Psoas muscle (tissue), 7 donors: ENCODE measurements at regions not wholly inside any gene's neighbourhood (a gene's known extent, or its start where the extent isn't known, plus 50 kb on each side); places are given as distances from the start of the nearest gene placed in this dataset.

Experiments used
- ATAC-seq, 4 donors: fragments of 200-7000 bp; cut with Tn5 transposase; one replicate each; pipeline ENCODE4 v1.9.1; 2020; ENCODE audit warnings: moderate library complexity in 3 of 4, mild to moderate bottlenecking in 2 of 4
- DNase-seq, 2 donors: peaks; one replicate each; pipeline ENCODE4 v3.0.0-alpha.2; 2020
- H3K27ac ChIP-seq: fragments of 200-600 bp; one replicate; pipeline ENCODE4 v1.8.0; 2022
- H3K27me3 ChIP-seq, 3 donors: fragments of 200-600 bp in 1 of 3; one replicate each; pipeline versions ENCODE4 v1.6.1 to v1.8.0; 2013 to 2022; ENCODE audit warnings: low read length in 2 of 3, mild to moderate bottlenecking in 2 of 3, moderate library complexity in 1 of 3; ENCODE audit not compliant: insufficient read depth in 3 of 3
- H3K36me3 ChIP-seq, 2 donors: fragments of 200-600 bp in 1 of 2; one replicate each; pipeline versions ENCODE4 v1.6.1 to v1.8.0; 2013 to 2022; ENCODE audit warnings: low read depth in 1 of 2, mild to moderate bottlenecking in 1 of 2, moderate library complexity in 1 of 2; ENCODE audit not compliant: insufficient read depth in 1 of 2
- H3K4me1 ChIP-seq: fragments of 200-600 bp; one replicate; pipeline ENCODE4 v1.8.0; 2022
- H3K4me3 ChIP-seq: fragments of 200-600 bp; one replicate; pipeline ENCODE4 v1.8.0; 2022; ENCODE audit warnings: mild to moderate bottlenecking
- H3K9me3 ChIP-seq: fragments of 200-600 bp; one replicate; pipeline ENCODE4 v1.8.0; 2022
- CTCF ChIP-seq: fragments of 200-600 bp; IDR thresholded peaks from one replicate; pipeline ENCODE4 v1.8.0; 2022; ENCODE audit warnings: antibody characterized with exemption
- WGBS, 3 donors: extraction: QIAGEN DNeasy Blood & Tissue Kit; methylation state at CpG; one replicate each; pipeline versions ENCODE4 v1.1.6 to v1.1.7; 2013; 5-methylcytosine and 5-hydroxymethylcytosine counted together
- intact Hi-C, 2 donors: fragments of 100-400 bp; cut with DNase I; formaldehyde crosslinking; loops; one replicate each; pipeline versions ENCODE4 v1.11.0 to v1.14.2; 2022
- donor health status: healthy with polysubstance abuse.
- donor health status: DM: no; HTN: no; CAD: no; lungs with moderate emphysema.
- donor health status: Bipolar disorder and iron deficiency.
- donor health status: healthy.
- donor health status: DM: yes; HTN: yes; CAD: no.
- donor health status: DM: no; HTN: no; CAD: no.
- donor health status: DM: yes; HTN: yes; CAD: no.

- WGBS, 3 donors: 88 to 91% (median 88%) methylated on average over 14 of the region's 14 CpGs
- DNase-seq (no peak), ATAC-seq (no peak)
- intact Hi-C loops: no loop called here
- Histone ChIP-seq H3K36me3 (no peaks in the 10 kb centered on the region), H3K27me3 (no peaks in the 10 kb centered on the region), H3K4me3 (no peak overlapping the region), H3K9me3 (no peaks in the 10 kb centered on the region), H3K27ac (no peak overlapping the region), H3K4me1 (peaks cover 10% of the 10 kb centered on the region)
- no peak for TF ChIP-seq CTCF
Observed at GRCh38 chr2:8538931-8539621, 142.8 kb upstream of the ID2 start.

DNA sequence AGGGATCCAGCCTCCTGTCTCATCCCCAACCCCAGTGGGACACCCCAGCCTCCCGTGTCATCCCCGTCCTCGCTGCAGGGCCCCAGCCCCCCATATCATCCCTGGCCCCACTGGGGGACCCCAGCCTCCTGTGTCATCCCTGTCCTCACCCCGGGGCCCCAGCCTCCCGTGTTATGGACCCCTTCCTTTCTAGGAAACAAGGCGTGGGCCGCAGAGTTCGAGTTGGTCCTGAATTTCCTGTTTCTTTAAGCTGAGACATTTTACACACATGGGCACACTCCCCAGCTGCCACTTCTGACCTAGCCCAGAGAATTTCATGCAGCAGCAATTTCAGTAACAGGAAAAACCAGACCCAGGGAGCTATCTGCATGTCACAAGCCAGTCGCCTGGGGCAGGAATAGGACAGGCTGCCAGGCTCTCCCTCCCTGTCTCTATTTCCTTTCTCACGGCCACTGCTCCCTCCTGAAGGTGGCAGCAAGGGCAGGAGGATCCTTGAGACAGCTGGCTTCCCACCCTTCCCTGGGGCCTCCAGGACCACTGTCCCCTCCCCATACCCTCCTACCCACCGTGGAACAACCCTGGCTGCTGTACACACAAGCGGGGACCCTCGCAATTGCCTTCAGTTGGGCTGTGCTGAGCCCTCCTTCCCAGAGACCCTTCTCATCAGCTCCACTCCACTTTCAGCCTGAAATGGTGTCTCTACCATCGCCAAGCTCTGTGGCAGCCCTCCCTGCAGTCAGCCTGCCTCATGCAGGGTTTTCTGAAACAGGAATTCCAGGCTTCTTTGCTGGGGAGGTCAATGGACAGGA, 141.9 kb upstream of the ID2 start:
- ATAC-seq: no peak
- no peak for TF ChIP-seq CTCF
- Histone ChIP-seq H3K36me3 (no peaks in the 10 kb centered on the region), H3K9me3 (no peaks in the 10 kb centered on the region), H3K27ac (no peak overlapping the region), H3K27me3 (no peaks in the 10 kb centered on the region), H3K4me3 (no peak overlapping the region), H3K4me1 (peaks cover 7% of the 10 kb centered on the region)
- WGBS, 3 donors: 72 to 77% (median 77%) methylated on average over 14 of the region's 14 CpGs
- DNase-seq: no peak
- intact Hi-C loops: no loop called here

GRCh38 chr2:8540552-8541055, 141.3 kb upstream of the ID2 start:
- Histone ChIP-seq H3K4me3 (no peak overlapping the region), H3K27me3 (no peaks in the 10 kb centered on the region), H3K27ac (no peak overlapping the region), H3K9me3 (no peaks in the 10 kb centered on the region), H3K36me3 (no peaks in the 10 kb centered on the region), H3K4me1 (peaks cover under 1% of the 10 kb centered on the region)
- WGBS, 3 donors: 93 to 97% (median 94%) methylated on average over 2 of the region's 2 CpGs
- DNase-seq (no peak), ATAC-seq (no peak)
- intact Hi-C loops: no loop called here
- TF ChIP-seq CTCF: no peak

- H3K27me3 ChIP-seq: no peaks in the 10 kb centered on the region
- DNase-seq: no peak
- no peak overlapping the region for H3K4me3 ChIP-seq
- intact Hi-C loops: no loop called here
- H3K27ac ChIP-seq: no peak overlapping the region
- H3K9me3 ChIP-seq: no peaks in the 10 kb centered on the region
- no peaks in the 10 kb centered on the region for H3K4me1 ChIP-seq
- 67 to 84% (median 71%) methylated on average over 8 of the region's 8 CpGs for WGBS, 3 donors
- no peak for TF ChIP-seq CTCF
- ATAC-seq: no peak
- H3K36me3 ChIP-seq: no peaks in the 10 kb centered on the region
Observed at GRCh38 chr2:8541223-8541622, 140.6 kb upstream of the ID2 start.
